GM12874 (cell line): ENCODE measurements at regions not wholly inside any gene's neighbourhood (a gene's known extent, or its start where the extent isn't known, plus 50 kb on each side); places are given as distances from the start of the nearest gene placed in this dataset.

Source experiments
- TF ChIP-seq, protein P1 (sequence below): IDR thresholded peaks from 2 replicates; pipeline ENCODE4 v1.5.1; 2011; ENCODE audit warnings: low read depth, mild to moderate bottlenecking, control low read depth, low read length, moderate library complexity; ENCODE audit not compliant: insufficient read depth

- TF ChIP-seq, protein P1, sequence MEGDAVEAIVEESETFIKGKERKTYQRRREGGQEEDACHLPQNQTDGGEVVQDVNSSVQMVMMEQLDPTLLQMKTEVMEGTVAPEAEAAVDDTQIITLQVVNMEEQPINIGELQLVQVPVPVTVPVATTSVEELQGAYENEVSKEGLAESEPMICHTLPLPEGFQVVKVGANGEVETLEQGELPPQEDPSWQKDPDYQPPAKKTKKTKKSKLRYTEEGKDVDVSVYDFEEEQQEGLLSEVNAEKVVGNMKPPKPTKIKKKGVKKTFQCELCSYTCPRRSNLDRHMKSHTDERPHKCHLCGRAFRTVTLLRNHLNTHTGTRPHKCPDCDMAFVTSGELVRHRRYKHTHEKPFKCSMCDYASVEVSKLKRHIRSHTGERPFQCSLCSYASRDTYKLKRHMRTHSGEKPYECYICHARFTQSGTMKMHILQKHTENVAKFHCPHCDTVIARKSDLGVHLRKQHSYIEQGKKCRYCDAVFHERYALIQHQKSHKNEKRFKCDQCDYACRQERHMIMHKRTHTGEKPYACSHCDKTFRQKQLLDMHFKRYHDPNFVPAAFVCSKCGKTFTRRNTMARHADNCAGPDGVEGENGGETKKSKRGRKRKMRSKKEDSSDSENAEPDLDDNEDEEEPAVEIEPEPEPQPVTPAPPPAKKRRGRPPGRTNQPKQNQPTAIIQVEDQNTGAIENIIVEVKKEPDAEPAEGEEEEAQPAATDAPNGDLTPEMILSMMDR: no peak
Measured at GRCh38 chr16:25637236-25637635, 54.5 kb upstream of the HS3ST4 start.

GRCh38 chr16:25636662-25637061 is 55.1 kb upstream of the HS3ST4 start:
- TF ChIP-seq, protein P1: no peak

GRCh38 chr16:25635454-25635853 is 56.3 kb upstream of the HS3ST4 start:
- TF ChIP-seq, protein P1: no peak

- TF ChIP-seq, protein P1: no peak
Measured at GRCh38 chr16:25633549-25633948, 58.2 kb upstream of the HS3ST4 start.

DNA sequence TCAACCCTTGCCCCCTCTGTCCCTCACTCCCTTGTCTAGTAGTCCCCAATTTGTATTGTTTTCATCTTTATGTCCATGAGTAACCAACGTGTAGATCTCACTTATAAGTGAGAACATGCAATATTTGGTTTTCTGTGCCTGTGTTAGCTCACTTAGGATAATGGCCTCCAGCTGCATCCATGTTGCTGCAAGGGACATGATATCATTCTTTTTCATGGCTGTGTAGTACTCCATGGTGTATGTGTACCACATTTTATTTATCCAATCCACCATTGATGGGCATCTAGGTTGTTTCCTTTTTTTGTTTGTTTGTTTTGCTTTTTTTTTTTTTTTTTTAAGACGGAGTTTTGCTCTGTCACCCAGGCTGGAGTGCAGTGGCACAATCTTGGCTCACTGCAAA is 63.0 kb upstream of the HS3ST4 start:
- TF ChIP-seq, protein P1: no peak

DNA sequence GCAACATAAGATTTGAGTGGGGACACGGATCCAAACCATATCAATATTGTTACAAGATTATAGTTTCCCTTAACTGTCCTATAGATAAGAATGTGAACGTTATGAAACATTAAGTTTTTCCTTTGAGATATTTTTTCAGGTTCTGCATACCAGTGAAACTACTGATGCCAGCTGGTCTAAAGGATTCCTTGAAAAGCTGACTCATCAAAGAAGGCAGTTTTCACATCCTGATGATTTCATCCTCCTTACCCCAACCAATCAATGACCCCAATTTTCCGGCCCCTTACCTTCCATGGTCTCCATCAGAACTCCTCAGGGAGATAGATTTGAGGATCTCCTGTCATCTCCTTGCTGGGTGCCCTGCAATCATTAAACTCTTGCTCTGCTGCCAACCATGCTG is 64.1 kb upstream of the HS3ST4 start:
- TF ChIP-seq, protein P1: no peak

- TF ChIP-seq, protein P1: no peak
Measured at GRCh38 chr16:25626172-25626571, 65.6 kb upstream of the HS3ST4 start.

- TF ChIP-seq, protein P1: no peak
Measured at GRCh38 chr16:25625620-25626019, 66.1 kb upstream of the HS3ST4 start.
